Thyroid gland (tissue), 4 donors: ENCODE measurements at regions not wholly inside any gene's neighbourhood (a gene's known extent, or its start where the extent isn't known, plus 50 kb on each side); places are given as distances from the start of the nearest gene placed in this dataset.

ENCODE experiments used
- DNase-seq, 2 donors: peaks; one replicate each; pipeline ENCODE4 v3.0.0-alpha.2; 2019
- H3K27ac ChIP-seq, 3 donors: fragments of 200-600 bp; sonication (generic); 1 replicate in 2 of 3; 2 replicates in 1 of 3; pipeline ENCODE4 v1.5.1; 2016 to 2019; ENCODE audit warnings: mild to moderate bottlenecking in 1 of 3, moderate library complexity in 1 of 3
- H3K27me3 ChIP-seq: fragments of 200-600 bp; sonication (generic); one replicate; pipeline ENCODE4 v1.5.1; 2019
- H3K36me3 ChIP-seq, 2 donors: fragments of 200-600 bp; sonication (generic); one replicate each; pipeline ENCODE4 v1.5.1; 2016 to 2019
- H3K4me1 ChIP-seq, 2 donors: fragments of 200-600 bp; sonication (generic); one replicate each; pipeline ENCODE4 v1.5.1; 2017 to 2019
- H3K4me3 ChIP-seq, 3 donors: fragments of 200-600 bp; sonication (generic); replicated peaks in 1 of 3; 1 replicate in 2 of 3; 2 replicates in 1 of 3; pipeline ENCODE4 v1.5.1; 2016; ENCODE audit warnings: mild to moderate bottlenecking in 1 of 3
- H3K9me3 ChIP-seq: fragments of 200-600 bp; sonication (generic); one replicate; pipeline ENCODE4 v1.5.1; 2017
- CTCF ChIP-seq, 6 experiments: fragments of 200-600 bp in 3 of 6; fragments of 450-650 bp in 3 of 6; sonication (generic) in 3 of 6; IDR thresholded peaks; one replicate each; pipeline ENCODE4 v1.5.1; 2016 to 2019; ENCODE audit warnings: antibody characterized with exemption in 6 of 6, mild to moderate bottlenecking in 2 of 6, inconsistent platforms in 1 of 6, moderate library complexity in 1 of 6
- POLR2A ChIP-seq, 2 donors: fragments of 450-650 bp; IDR thresholded peaks; one replicate each; pipeline ENCODE4 v1.6.1; 2017; ENCODE audit warnings: antibody characterized with exemption in 2 of 2, mild to moderate bottlenecking in 2 of 2, moderate library complexity in 1 of 2
- WGBS, 2 donors: methylation state at CpG; one replicate each; pipeline ENCODE4 v1.1.5; 2017; 5-methylcytosine and 5-hydroxymethylcytosine counted together
- intact Hi-C: fragments of 100-400 bp; cut with DNase I; formaldehyde crosslinking; loops from one replicate; pipeline ENCODE4 v1.15.1; 2023

GRCh38 chr2:143974262-143974661 lies 545.7 kb downstream of the ZEB2 start:
- Histone ChIP-seq H3K36me3 (no peaks in the 10 kb centered on the region), H3K4me3 (no peak overlapping the region), H3K27me3 (no peaks in the 10 kb centered on the region), H3K27ac (no peak overlapping the region), H3K4me1 (no peaks in the 10 kb centered on the region), H3K9me3 (no peaks in the 10 kb centered on the region)
- WGBS, 2 donors: 92 to 98% methylated on average over 1 of the region's 1 CpG
- intact Hi-C loops: no loop called here
- no peak for DNase-seq
- TF ChIP-seq POLR2A (IDR thresholded peaks at IDR 0.05) (no peak), CTCF (IDR thresholded peaks at IDR 0.05) (no peak)

GRCh38 chr2:143968860-143969259 lies 551.1 kb downstream of the ZEB2 start:
- no peak overlapping the region for H3K4me3 ChIP-seq
- intact Hi-C loops: no loop called here
- H3K27me3 ChIP-seq: no peaks in the 10 kb centered on the region
- no peak for TF ChIP-seq POLR2A (IDR thresholded peaks at IDR 0.05)
- no peak for TF ChIP-seq CTCF (IDR thresholded peaks at IDR 0.05)
- 97% methylated on average over 2 of the region's 2 CpGs for WGBS, 2 donors
- DNase-seq: no peak
- H3K36me3 ChIP-seq: no peaks in the 10 kb centered on the region
- no peak overlapping the region for H3K27ac ChIP-seq
- no peaks in the 10 kb centered on the region for H3K4me1 ChIP-seq
- H3K9me3 ChIP-seq: no peaks in the 10 kb centered on the region

GRCh38 chr2:143968360-143968759 lies 551.6 kb downstream of the ZEB2 start:
- H3K27me3 ChIP-seq: no peaks in the 10 kb centered on the region
- H3K4me3 ChIP-seq: no peak overlapping the region
- DNase-seq: no peak
- TF ChIP-seq POLR2A (IDR thresholded peaks at IDR 0.05): no peak
- no peak for TF ChIP-seq CTCF (IDR thresholded peaks at IDR 0.05)
- 90 to 92% methylated on average over 4 of the region's 4 CpGs for WGBS, 2 donors
- H3K9me3 ChIP-seq: no peaks in the 10 kb centered on the region
- no peaks in the 10 kb centered on the region for H3K4me1 ChIP-seq
- H3K36me3 ChIP-seq: no peaks in the 10 kb centered on the region
- no peak overlapping the region for H3K27ac ChIP-seq
- intact Hi-C loops: no loop called here

- WGBS, 2 donors: 80 to 86% methylated on average over 4 of the region's 4 CpGs
- Histone ChIP-seq H3K4me3 (no peak overlapping the region), H3K36me3 (no peaks in the 10 kb centered on the region), H3K9me3 (no peaks in the 10 kb centered on the region), H3K4me1 (no peaks in the 10 kb centered on the region), H3K27ac (no peak overlapping the region), H3K27me3 (no peaks in the 10 kb centered on the region)
- no peak for DNase-seq
- intact Hi-C loops: no loop called here
- TF ChIP-seq POLR2A (IDR thresholded peaks at IDR 0.05) (no peak), CTCF (IDR thresholded peaks at IDR 0.05) (no peak)
These were observed 554.3 kb downstream of the ZEB2 start for GRCh38 chr2:143965493-143966164.

- 93 to 97% methylated on average over 1 of the region's 1 CpG for WGBS, 2 donors
- Histone ChIP-seq H3K27ac (no peak overlapping the region), H3K4me1 (no peaks in the 10 kb centered on the region), H3K27me3 (no peaks in the 10 kb centered on the region), H3K4me3 (no peak overlapping the region), H3K36me3 (no peaks in the 10 kb centered on the region), H3K9me3 (no peaks in the 10 kb centered on the region)
- intact Hi-C loops: no loop called here
- TF ChIP-seq POLR2A (IDR thresholded peaks at IDR 0.05) (no peak), CTCF (IDR thresholded peaks at IDR 0.05) (no peak)
- DNase-seq: no peak
These were observed 555.0 kb downstream of the ZEB2 start for GRCh38 chr2:143964891-143965290.
